Memory B cell (primary cell): ENCODE measurements at regions not wholly inside any gene's neighbourhood (a gene's known extent, or its start where the extent isn't known, plus 50 kb on each side); places are given as distances from the start of the nearest gene placed in this dataset.

Experiments
- ATAC-seq: fragments of 150-1000 bp; cut with Tn5 transposase; 2 replicates; pipeline ENCODE4 v1.10.0; 2021; ENCODE audit warnings: low read depth, mild to moderate bottlenecking, moderate library complexity
- DNase-seq, 2 donors: peaks; one replicate each; pipeline ENCODE4 v3.0.0; 2022; ENCODE audit warnings: low spot score in 2 of 2
- H3K27ac Mint-ChIP-seq: one replicate; pipeline ENCODE4 v1.8.0; 2022; ENCODE audit warnings: mild to moderate bottlenecking, moderate library complexity, mixed read lengths
- H3K27me3 Mint-ChIP-seq: one replicate; pipeline ENCODE4 v1.8.0; 2022; ENCODE audit warnings: mixed read lengths
- H3K36me3 Mint-ChIP-seq: one replicate; pipeline ENCODE4 v1.8.0; 2022; ENCODE audit warnings: mild to moderate bottlenecking, mixed read lengths
- H3K4me1 Mint-ChIP-seq: one replicate; pipeline ENCODE4 v1.8.0; 2022; ENCODE audit warnings: mixed read lengths
- H3K4me3 Mint-ChIP-seq: one replicate; pipeline ENCODE4 v1.8.0; 2022; ENCODE audit warnings: mild to moderate bottlenecking, moderate library complexity, mixed read lengths
- H3K9me3 Mint-ChIP-seq: one replicate; pipeline ENCODE4 v1.8.0; 2022; ENCODE audit warnings: mixed read lengths

DNA sequence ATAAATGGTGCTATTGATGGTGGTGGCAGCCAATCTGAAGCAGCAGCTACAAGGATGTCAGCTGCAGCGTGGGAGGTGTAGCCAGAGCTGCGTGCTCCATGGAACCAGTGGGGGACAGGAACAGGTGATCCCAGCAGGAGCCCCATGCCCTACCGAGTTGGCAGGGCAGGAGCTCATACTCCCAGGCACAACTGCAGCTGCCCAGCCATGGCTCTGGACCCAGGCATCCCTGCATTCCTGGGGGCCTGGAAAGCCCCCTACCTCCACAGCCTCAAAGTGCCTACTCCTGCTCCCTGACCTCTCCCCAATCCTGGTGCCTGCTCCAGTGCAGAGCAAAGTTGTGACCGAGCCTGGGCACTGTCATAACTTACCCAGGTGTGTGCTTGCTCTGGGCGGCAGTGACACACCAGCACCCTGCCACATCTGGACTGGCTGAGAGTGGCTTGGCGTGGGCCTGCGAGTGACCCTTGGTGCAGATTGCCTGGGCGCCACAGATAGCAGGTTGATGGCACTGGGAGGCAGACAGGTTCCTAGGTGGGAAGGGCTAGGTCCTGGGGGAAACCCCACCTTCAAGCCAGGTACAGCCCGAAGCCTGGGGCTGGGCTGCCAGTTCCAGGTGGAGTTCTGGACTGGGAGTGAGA is 101.1 kb downstream of the DCAF12L2 start:
- ATAC-seq (no peak), DNase-seq (no peak)
- H3K4me3 Mint-ChIP-seq, result no peak overlapping the region
- H3K36me3 Mint-ChIP-seq, result no peaks in the 10 kb centered on the region
- no peaks in the 10 kb centered on the region for H3K4me1 Mint-ChIP-seq
- H3K9me3 Mint-ChIP-seq, result no peaks in the 10 kb centered on the region
- H3K27ac Mint-ChIP-seq, result no peak overlapping the region
- no peaks in the 10 kb centered on the region for H3K27me3 Mint-ChIP-seq

DNA sequence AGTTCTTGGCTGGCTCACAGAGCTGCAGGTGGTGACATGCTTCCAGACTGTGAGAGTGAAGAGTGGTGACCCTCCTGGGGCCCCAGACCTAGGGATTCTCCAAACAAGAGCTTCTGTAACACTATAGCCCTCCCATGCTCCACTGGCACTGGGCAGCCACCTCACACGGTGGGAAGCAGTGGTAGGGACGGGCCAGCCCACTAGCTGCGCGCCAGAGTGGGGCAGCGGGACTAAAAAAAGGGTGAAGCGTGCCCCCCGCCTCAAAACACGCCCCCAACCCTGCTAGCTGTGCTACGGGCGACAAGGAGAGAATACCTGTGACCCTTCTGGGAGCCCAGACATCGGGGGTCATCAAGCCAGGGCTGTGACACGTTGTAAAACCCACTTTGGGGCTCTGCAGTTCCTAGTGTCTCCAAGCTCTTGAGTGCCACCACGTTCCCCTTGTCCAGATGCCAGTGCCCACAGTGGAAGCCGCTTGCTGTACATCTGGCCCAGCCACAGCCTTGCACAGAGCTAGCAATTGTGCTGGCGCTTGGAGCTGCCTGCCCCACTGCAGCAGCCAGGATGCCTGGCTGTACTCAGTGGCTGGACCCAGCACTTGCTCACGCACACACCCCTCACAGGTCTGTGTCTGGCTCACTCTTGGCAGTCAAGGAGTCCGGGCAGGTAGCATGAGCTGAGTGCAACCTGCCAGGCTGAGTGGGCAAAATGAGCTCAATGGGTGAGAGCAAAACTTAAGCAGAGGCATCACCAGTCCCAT is 100.0 kb downstream of the DCAF12L2 start:
- H3K9me3 Mint-ChIP-seq, result no peaks in the 10 kb centered on the region
- no peak overlapping the region for H3K27ac Mint-ChIP-seq
- no peaks in the 10 kb centered on the region for H3K27me3 Mint-ChIP-seq
- no peaks in the 10 kb centered on the region for H3K36me3 Mint-ChIP-seq
- no peak for ATAC-seq
- no peak overlapping the region for H3K4me3 Mint-ChIP-seq
- no peak for DNase-seq
- no peaks in the 10 kb centered on the region for H3K4me1 Mint-ChIP-seq
